Nephron (organoid): ENCODE measurements at regions not wholly inside any gene's neighbourhood (a gene's known extent, or its start where the extent isn't known, plus 50 kb on each side); places are given as distances from the start of the nearest gene placed in this dataset.
"Not testable (repeated sequence)": the region's sequence is repeated elsewhere in the genome, so short reads cannot be mapped to it uniquely, and the experiment has no call there.

Experiments
- H3K27ac Mint-ChIP-seq, 3 experiments: 2 replicates each; pipeline ENCODE4 v1.8.0; 2020; ENCODE audit warnings: mixed read lengths in 3 of 3, mild to moderate bottlenecking in 2 of 3, moderate library complexity in 1 of 3
- H3K27me3 Mint-ChIP-seq: 2 replicates; pipeline ENCODE4 v1.8.0; 2021; ENCODE audit warnings: low read depth, mild to moderate bottlenecking, moderate library complexity, mixed read lengths
- H3K36me3 Mint-ChIP-seq: 2 replicates; pipeline ENCODE4 v1.8.0; 2020; ENCODE audit warnings: low read depth, mixed read lengths
- H3K4me1 Mint-ChIP-seq: 2 replicates; pipeline ENCODE4 v1.8.0; 2020; ENCODE audit warnings: mixed read lengths
- H3K4me3 Mint-ChIP-seq, 3 experiments: 2 replicates each; pipeline ENCODE4 v1.8.0; 2020; ENCODE audit warnings: mild to moderate bottlenecking in 3 of 3, mixed read lengths in 3 of 3, moderate library complexity in 2 of 3
- H3K9me3 Mint-ChIP-seq: 2 replicates; pipeline ENCODE4 v1.8.0; 2020; ENCODE audit warnings: mixed read lengths
- CTCF ChIP-seq, 3 experiments: fragments of 200-600 bp; sonication (generic); IDR thresholded peaks; one replicate each; pipeline ENCODE4 v1.5.0; 2021; ENCODE audit warnings: antibody characterized with exemption in 3 of 3; ENCODE audit not compliant: unreplicated experiment in 3 of 3

GRCh38 chr10:84007482-84007881, 131.8 kb upstream of the GHITM start:
- H3K9me3 Mint-ChIP-seq, result no peaks in the 10 kb centered on the region
- H3K4me3 Mint-ChIP-seq, result no peak overlapping the region
- H3K4me1 Mint-ChIP-seq, result peaks cover 14% of the 10 kb centered on the region
- no peak overlapping the region for H3K27ac Mint-ChIP-seq
- H3K27me3 Mint-ChIP-seq, result peaks cover 4% of the 10 kb centered on the region
- no peaks in the 10 kb centered on the region for H3K36me3 Mint-ChIP-seq
- no peak for TF ChIP-seq CTCF (IDR thresholded peaks at IDR 0.05; ENCODE audit: unreplicated experiment in 3 of 3)

DNA sequence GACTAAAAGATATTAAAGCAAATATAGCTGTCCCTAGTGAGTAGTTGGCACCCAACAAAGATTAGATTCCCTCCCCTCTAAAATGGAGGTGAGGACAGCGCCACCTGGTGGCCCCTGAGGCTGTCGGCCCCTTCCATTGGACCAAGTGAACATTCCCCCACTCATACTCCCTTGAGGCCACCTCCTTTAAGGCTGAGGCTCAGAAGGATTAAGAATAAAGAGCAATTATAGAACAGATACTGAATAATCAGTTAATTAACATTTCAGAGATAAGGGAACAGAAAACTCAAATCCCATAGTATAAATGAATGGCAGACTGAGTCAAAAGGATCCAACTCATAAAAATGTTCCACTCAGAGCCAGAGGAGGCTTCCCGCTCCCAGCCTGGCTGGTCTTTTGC, 130.4 kb upstream of the GHITM start:
- no peaks in the 10 kb centered on the region for H3K36me3 Mint-ChIP-seq
- H3K4me3 Mint-ChIP-seq, result no peak overlapping the region
- peaks cover 4% of the 10 kb centered on the region for H3K27me3 Mint-ChIP-seq
- H3K9me3 Mint-ChIP-seq, result no peaks in the 10 kb centered on the region
- TF ChIP-seq CTCF (IDR thresholded peaks at IDR 0.05; ENCODE audit: unreplicated experiment in 3 of 3), result peak; percentile 35 to 55 (median 48)
- peaks cover 14% of the 10 kb centered on the region for H3K4me1 Mint-ChIP-seq
- no peak overlapping the region for H3K27ac Mint-ChIP-seq

- peaks cover 7% of the 10 kb centered on the region for H3K9me3 Mint-ChIP-seq
- H3K4me3 Mint-ChIP-seq, result no peak overlapping the region
- peaks cover 4% of the 10 kb centered on the region for H3K27me3 Mint-ChIP-seq
Measured at GRCh38 chr10:84012431-84012830, 126.9 kb upstream of the GHITM start.

GRCh38 chr10:84012831-84013458, 126.4 kb upstream of the GHITM start:
- no peak for TF ChIP-seq CTCF (IDR thresholded peaks at IDR 0.05; ENCODE audit: unreplicated experiment in 3 of 3)
- H3K36me3 Mint-ChIP-seq, result no peaks in the 10 kb centered on the region
- peaks cover 4% of the 10 kb centered on the region for H3K27me3 Mint-ChIP-seq
- no peak overlapping the region for H3K4me3 Mint-ChIP-seq
- peaks cover 10% of the 10 kb centered on the region for H3K9me3 Mint-ChIP-seq
- no peaks in the 10 kb centered on the region for H3K4me1 Mint-ChIP-seq
- no peak overlapping the region for H3K27ac Mint-ChIP-seq

More at GRCh38 chr10:84012431-84012830, 126.9 kb upstream of the GHITM start:
- H3K27ac Mint-ChIP-seq, result no peak overlapping the region
- no peaks in the 10 kb centered on the region for H3K36me3 Mint-ChIP-seq
- TF ChIP-seq CTCF (IDR thresholded peaks at IDR 0.05; ENCODE audit: unreplicated experiment in 3 of 3), result no peak
- no peaks in the 10 kb centered on the region for H3K4me1 Mint-ChIP-seq

GRCh38 chr10:84015877-84016595, 123.3 kb upstream of the GHITM start:
- Mint-ChIP-seq H3K4me3 (no peak overlapping the region), H3K9me3 (peaks cover 19% of the 10 kb centered on the region), H3K4me1 (no peaks in the 10 kb centered on the region), H3K27me3 (peaks cover 4% of the 10 kb centered on the region), H3K36me3 (no peaks in the 10 kb centered on the region), H3K27ac (no peak overlapping the region)
- TF ChIP-seq CTCF (IDR thresholded peaks at IDR 0.05; ENCODE audit: unreplicated experiment in 3 of 3), result no peak

GRCh38 chr10:84018826-84019225, 120.5 kb upstream of the GHITM start:
- no peak overlapping the region for H3K4me3 Mint-ChIP-seq
- no peaks in the 10 kb centered on the region for H3K4me1 Mint-ChIP-seq
- H3K27me3 Mint-ChIP-seq, result no peaks in the 10 kb centered on the region
- no peaks in the 10 kb centered on the region for H3K36me3 Mint-ChIP-seq
- peaks cover 37% of the 10 kb centered on the region for H3K9me3 Mint-ChIP-seq
- no peak for TF ChIP-seq CTCF (IDR thresholded peaks at IDR 0.05; ENCODE audit: unreplicated experiment in 3 of 3)
- no peak overlapping the region for H3K27ac Mint-ChIP-seq

DNA sequence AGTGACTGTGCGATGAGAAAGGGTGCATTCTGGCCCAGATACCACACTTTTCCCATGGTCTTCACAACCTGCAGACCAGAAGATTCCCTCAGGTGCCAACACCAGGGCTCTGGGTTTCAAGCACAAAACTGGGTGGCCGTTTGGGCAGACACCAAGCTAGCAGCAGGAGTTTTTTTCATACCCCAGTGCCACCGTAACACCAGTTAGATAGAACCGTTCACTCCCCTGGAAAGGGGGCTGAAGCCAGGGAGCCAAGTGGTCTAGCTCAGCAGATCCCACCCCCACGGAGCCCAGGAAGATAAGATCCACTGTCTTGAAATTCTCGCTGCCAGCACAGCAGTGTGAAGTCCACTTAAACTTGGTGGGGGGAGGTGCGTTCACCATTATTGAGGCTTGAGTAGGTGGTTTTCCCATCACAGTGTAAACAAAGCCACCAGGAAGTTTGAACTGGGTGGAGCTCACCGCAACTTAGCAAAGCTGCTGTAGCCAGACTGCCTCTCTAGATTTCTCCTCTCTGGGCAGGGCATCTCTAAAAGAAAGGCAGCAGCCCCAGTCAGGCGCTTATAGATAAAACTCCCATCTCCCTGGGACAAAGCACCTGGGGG, 119.4 kb upstream of the GHITM start:
- not testable (repeated sequence) for H3K4me3 Mint-ChIP-seq, H3K4me1 Mint-ChIP-seq, H3K27me3 Mint-ChIP-seq, H3K36me3 Mint-ChIP-seq, H3K27ac Mint-ChIP-seq
- peaks cover 45% of the 10 kb centered on the region for H3K9me3 Mint-ChIP-seq
